ENCODE measurements at regions not wholly inside any gene's neighbourhood (a gene's known extent, or its start where the extent isn't known, plus 50 kb on each side); places are given as distances from the start of the nearest gene placed in this dataset.

GRCh38 chr6:40955178-40955545 lies 83.9 kb downstream of the UNC5CL start:
- no TSS peak for BruUV-seq (replicated peaks)
- CTCF ChIA-PET: no interaction called here
- peaks cover 5 to 25% of the 10 kb centered on the region in 2 experiments; a peak in 3 of 4 replicates for H3K4me1 ChIP-seq (ENCODE audit: control insufficient read depth in 1 of 2, insufficient read depth in 2 of 2, low read length in 2 of 2)

More at GRCh38 chr6:40955178-40955545, 83.9 kb downstream of the UNC5CL start:
- DNase-seq (ENCODE audit: low read depth, low spot score): no peak
- no peaks in the 10 kb centered on the region for H3K79me2 ChIP-seq (ENCODE audit: insufficient read depth, low read length)
- ChIA-PET RAD21 (ENCODE audit: low non-redundant PET in 1 of 2, low total read pairs in 2 of 2, uncharacterized antibody in 2 of 2, unreplicated experiment in 2 of 2) (no interaction called here), POLR2A (no interaction called here)
- no peak overlapping the region for H3K4me2 ChIP-seq (ENCODE audit: low read length)
- no peaks in the 10 kb centered on the region for H3K9me3 ChIP-seq (ENCODE audit: control insufficient read depth in 1 of 2, insufficient read depth in 1 of 2, low read depth in 1 of 2, low read length in 2 of 2)
- no peak for ATAC-seq
- H4K20me1 ChIP-seq (ENCODE audit: insufficient read depth): no peaks in the 10 kb centered on the region
- H3K36me3 ChIP-seq (ENCODE audit: control insufficient read depth in 1 of 2, insufficient read depth in 2 of 2, low read length in 2 of 2): no peaks in the 10 kb centered on the region
- H2AFZ ChIP-seq (ENCODE audit: low read depth, low read length, poor library complexity, severe bottlenecking): no peak overlapping the region
- intact Hi-C loops (cut with micrococcal nuclease): no loop called here
- no peaks in the 10 kb centered on the region for H3K9me2 ChIP-seq (ENCODE audit: insufficient read depth)
- TF ChIP-seq JUND (IDR thresholded peaks at IDR 0.05) (no peak), ATF3 (IDR thresholded peaks at IDR 0.05) (no peak), EZH2phosphoT487 (IDR thresholded peaks at IDR 0.05; ENCODE audit: borderline replicate concordance) (no peak), CTCF (IDR thresholded peaks at IDR 0.05 in 2 of 3, conservative IDR thresholded peaks at IDR 0.05 in 1 of 3; ENCODE audit: borderline replicate concordance in 1 of 3, insufficient read depth in 1 of 3, low read depth in 2 of 3, low read length in 2 of 3) (no peak), POLR2AphosphoS5 (IDR thresholded peaks at IDR 0.05; ENCODE audit: low read depth, low read length) (no peak), FOSL1 (IDR thresholded peaks at IDR 0.05; ENCODE audit: low read depth) (no peak), REST (IDR thresholded peaks at IDR 0.05; ENCODE audit: low read depth) (no peak), ZBTB33 (IDR thresholded peaks at IDR 0.05; ENCODE audit: extremely low read depth, insufficient replicate concordance, low read length) (no peak), SP1 (IDR thresholded peaks at IDR 0.05; ENCODE audit: low read depth) (no peak), ELF1 (IDR thresholded peaks at IDR 0.05; ENCODE audit: borderline replicate concordance, low read depth) (no peak), SIN3A (IDR thresholded peaks at IDR 0.05; ENCODE audit: low read depth) (no peak), YY1 (IDR thresholded peaks at IDR 0.05; ENCODE audit: extremely low read depth, insufficient replicate concordance, low read depth, low read length) (no peak), ZNF274 (IDR thresholded peaks at IDR 0.05; ENCODE audit: low read depth, low read length) (no peak), SRF (IDR thresholded peaks at IDR 0.05; ENCODE audit: low read depth) (no peak), MAX (IDR thresholded peaks at IDR 0.05) (no peak)
- no peaks in the 10 kb centered on the region for H3K27me3 ChIP-seq (ENCODE audit: insufficient read depth, low read length)
- H3K27ac ChIP-seq (ENCODE audit: low read depth, low read length): no peak overlapping the region
- no peak overlapping the region for H3K4me3 ChIP-seq (replicated peaks in 1 of 2; ENCODE audit: low read depth in 1 of 2, low read length in 2 of 2)
- H3K9ac ChIP-seq (ENCODE audit: low read length): no peak overlapping the region

Measured in HCT116 (cell line).